ENCODE measurements at regions not wholly inside any gene's neighbourhood (a gene's known extent, or its start where the extent isn't known, plus 50 kb on each side); places are given as distances from the start of the nearest gene placed in this dataset.

- TF ChIP-seq CTCF (IDR thresholded peaks at IDR 0.05; ENCODE audit: borderline replicate concordance, insufficient read depth, low read depth, low read length), result no peak
- no peak overlapping the region for H3K4me3 ChIP-seq (ENCODE audit: low read depth, low read length)
These were observed 879.1 kb downstream of the SH3BGRL start for GRCh38 chrX:82081027-82081426.

- H3K4me3 ChIP-seq (ENCODE audit: low read depth, low read length), result no peak overlapping the region
These were observed 885.8 kb downstream of the SH3BGRL start for GRCh38 chrX:82087699-82088098.

GRCh38 chrX:82092307-82092706 is 890.4 kb downstream of the SH3BGRL start:
- no peak overlapping the region for H3K4me3 ChIP-seq (ENCODE audit: low read depth, low read length)
- TF ChIP-seq CTCF (IDR thresholded peaks at IDR 0.05; ENCODE audit: borderline replicate concordance, insufficient read depth, low read depth, low read length), result no peak

More at GRCh38 chrX:82087699-82088098, 885.8 kb downstream of the SH3BGRL start:
- no peak for TF ChIP-seq CTCF (IDR thresholded peaks at IDR 0.05; ENCODE audit: borderline replicate concordance, insufficient read depth, low read depth, low read length)

GRCh38 chrX:82125103-82125502 is 923.2 kb downstream of the SH3BGRL start:
- no peak for TF ChIP-seq CTCF (IDR thresholded peaks at IDR 0.05; ENCODE audit: borderline replicate concordance, insufficient read depth, low read depth, low read length)

GRCh38 chrX:82127228-82128123 is 925.6 kb downstream of the SH3BGRL start:
- no peak overlapping the region for H3K4me3 ChIP-seq (ENCODE audit: low read depth, low read length)
- no peak for TF ChIP-seq CTCF (IDR thresholded peaks at IDR 0.05; ENCODE audit: borderline replicate concordance, insufficient read depth, low read depth, low read length)

More at GRCh38 chrX:82125103-82125502, 923.2 kb downstream of the SH3BGRL start:
- no peak overlapping the region for H3K4me3 ChIP-seq (ENCODE audit: low read depth, low read length)

GRCh38 chrX:82134378-82134777 is 932.5 kb downstream of the SH3BGRL start:
- no peak overlapping the region for H3K4me3 ChIP-seq (ENCODE audit: low read depth, low read length)
- no peak for TF ChIP-seq CTCF (IDR thresholded peaks at IDR 0.05; ENCODE audit: borderline replicate concordance, insufficient read depth, low read depth, low read length)

- no peak for TF ChIP-seq CTCF (IDR thresholded peaks at IDR 0.05; ENCODE audit: borderline replicate concordance, insufficient read depth, low read depth, low read length)
- no peak overlapping the region for H3K4me3 ChIP-seq (ENCODE audit: low read depth, low read length)
These were observed 940.0 kb downstream of the SH3BGRL start for GRCh38 chrX:82141942-82142341.
